Posterior cingulate gyrus (tissue), 11 donors: ENCODE measurements at regions not wholly inside any gene's neighbourhood (a gene's known extent, or its start where the extent isn't known, plus 50 kb on each side); places are given as distances from the start of the nearest gene placed in this dataset.

ENCODE experiments used
- DNase-seq, 10 donors: peaks; one replicate each; pipeline versions ENCODE4 v3.0.0 to v3.0.0-alpha.2; 2020 to 2021; ENCODE audit warnings: mixed read lengths in 3 of 10
- intact Hi-C: fragments of 100-400 bp; cut with DNase I; formaldehyde crosslinking; loops from one replicate; pipeline ENCODE4 v1.15.1; 2023

GRCh38 chr12:115078334-115078733 lies 394.4 kb upstream of the TBX3 start:
- DNase-seq = no peak
- intact Hi-C loops = no loop called here

- intact Hi-C loops = no loop called here
- DNase-seq = no peak
Observed at GRCh38 chr12:115075552-115076170, 391.7 kb upstream of the TBX3 start.

DNA sequence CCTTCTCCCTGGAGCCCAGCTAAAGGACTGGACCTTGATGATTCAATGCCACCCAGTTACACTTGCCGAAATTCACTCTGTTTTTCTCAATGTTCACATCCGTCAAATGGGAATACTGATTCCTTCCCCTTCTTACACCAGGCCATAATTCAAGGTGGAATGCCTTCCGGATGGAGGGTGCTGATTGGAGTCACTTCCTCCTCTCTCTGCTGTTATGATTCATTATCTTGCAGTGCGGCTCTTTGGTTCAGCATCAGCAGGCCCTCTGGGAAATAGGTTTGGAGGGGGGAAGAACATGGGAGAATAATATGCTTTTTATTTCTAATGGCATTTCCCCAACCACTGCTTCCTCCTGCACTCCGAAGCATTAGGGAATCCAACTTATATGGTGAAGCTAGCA lies 390.6 kb upstream of the TBX3 start:
- intact Hi-C loops = no loop called here
- DNase-seq = no peak

DNA sequence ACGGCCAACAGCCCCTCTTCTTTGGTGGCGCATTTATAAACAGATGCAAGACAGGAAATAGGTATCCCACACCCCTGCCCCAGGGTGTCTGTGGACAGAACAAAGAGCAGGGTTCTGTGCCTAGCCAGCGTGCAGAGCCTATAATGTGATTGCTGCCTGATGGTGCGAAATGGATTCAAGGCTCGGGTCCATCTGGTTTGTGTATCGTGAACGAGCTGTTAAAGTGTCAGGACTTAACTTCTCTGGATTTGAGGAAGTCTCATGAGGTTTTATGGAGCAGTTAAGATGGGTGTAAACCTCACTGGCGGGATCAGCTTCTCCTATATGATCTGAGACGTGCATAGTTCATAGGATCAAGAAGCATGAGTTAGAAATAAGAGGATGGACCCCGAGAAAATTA lies 388.7 kb upstream of the TBX3 start:
- no peak for DNase-seq

GRCh38 chr12:115070313-115070712 lies 386.3 kb upstream of the TBX3 start:
- no peak for DNase-seq
- intact Hi-C loops = no loop called here

More for the DNA sequence above, 388.7 kb upstream of the TBX3 start:
- intact Hi-C loops = no loop called here

DNA sequence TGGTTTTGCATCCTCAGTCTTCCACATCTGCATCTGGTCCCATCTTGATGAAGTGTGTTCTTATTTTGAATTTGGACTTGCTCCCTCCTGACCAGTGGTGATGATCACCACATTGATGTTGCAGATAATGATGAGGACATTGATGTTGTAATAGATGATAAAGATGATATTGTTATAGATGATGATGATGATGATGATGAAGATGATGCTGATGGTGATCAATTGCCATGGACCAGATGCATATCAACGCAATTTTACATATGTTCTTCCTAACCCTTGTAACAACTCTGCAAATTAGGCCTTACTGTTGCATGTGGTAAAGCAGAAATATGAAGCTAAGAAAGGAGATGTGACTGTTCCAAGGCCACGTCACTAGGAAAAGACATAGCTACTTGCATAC lies 380.3 kb upstream of the TBX3 start:
- intact Hi-C loops = no loop called here
- no peak for DNase-seq

- intact Hi-C loops = no loop called here
- no peak for DNase-seq
Observed at GRCh38 chr12:115062741-115063140, 378.8 kb upstream of the TBX3 start.

DNA sequence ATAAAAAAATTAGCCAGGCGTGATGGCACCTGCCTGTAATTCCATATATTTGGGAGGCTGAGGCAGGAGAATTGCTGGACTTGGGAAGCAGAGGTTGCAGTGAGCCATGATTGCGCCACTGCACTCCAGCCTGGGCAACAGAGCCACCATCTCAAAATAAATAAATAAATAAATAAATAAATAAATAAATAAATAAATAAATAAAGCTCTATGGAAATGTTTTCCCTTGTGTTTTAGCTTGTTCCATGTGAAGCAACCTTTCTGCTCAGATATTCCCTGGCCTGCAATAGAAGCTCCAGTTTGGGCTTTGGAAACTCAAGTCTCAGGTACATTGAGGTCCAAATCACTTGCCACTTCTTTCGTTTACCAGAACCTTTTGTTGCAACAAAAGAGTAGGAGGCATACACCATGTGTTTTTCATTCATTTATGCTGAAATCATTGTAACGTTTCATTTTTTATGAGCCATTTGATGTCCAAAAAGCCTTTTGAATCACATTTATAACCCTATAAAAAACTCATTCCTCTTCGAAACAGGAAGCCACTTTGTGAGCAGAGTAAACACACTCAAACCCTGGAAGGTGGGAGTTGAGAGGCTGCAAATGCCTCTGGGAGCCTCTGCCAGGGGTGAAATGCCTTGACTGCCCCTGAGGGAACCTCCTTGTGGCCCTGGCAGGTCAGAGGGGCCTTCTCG lies 376.6 kb upstream of the TBX3 start:
- intact Hi-C loops = no loop called here
- no peak for DNase-seq

DNA sequence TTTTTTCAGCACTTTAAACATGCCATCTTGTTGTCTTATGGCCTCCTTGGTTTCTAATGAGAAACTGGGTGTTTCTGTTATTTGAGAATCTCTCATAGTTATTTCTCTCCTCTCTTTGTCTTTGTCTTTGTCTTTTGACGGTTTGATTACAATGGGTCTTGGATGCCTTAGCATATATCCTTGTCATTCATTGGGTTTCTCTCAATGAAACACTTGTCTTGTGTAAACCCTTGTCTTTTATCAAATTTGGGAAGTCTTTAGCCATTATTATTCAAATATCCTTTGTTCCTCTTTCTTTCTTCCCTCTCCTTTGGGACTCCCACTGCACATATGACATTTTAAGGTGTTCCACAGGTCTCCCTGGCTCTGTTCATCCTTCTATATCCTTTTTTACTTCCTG lies 373.5 kb upstream of the TBX3 start:
- no peak for DNase-seq
- intact Hi-C loops = no loop called here

DNA sequence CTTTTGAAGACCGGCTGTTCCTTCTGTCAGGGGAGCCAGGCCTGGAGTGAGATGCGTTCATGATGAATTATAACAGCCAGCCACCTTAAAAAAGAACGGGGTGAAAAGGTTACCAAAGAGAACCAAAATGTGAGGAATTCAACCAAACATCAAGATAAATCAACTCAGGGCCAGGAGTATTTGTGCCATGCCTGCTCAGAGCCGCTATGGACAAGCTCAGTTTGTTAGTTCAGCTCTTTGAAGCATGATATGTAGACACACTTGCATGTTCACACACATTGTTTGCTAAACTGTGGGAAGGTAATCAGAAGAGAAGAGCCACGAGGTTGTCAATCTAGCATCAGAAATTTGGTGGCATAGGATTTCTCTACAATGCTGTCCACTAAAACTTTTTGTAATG lies 367.4 kb upstream of the TBX3 start:
- intact Hi-C loops = no loop called here
- no peak for DNase-seq

GRCh38 chr12:115049614-115050013 lies 365.6 kb upstream of the TBX3 start:
- no peak for DNase-seq

DNA sequence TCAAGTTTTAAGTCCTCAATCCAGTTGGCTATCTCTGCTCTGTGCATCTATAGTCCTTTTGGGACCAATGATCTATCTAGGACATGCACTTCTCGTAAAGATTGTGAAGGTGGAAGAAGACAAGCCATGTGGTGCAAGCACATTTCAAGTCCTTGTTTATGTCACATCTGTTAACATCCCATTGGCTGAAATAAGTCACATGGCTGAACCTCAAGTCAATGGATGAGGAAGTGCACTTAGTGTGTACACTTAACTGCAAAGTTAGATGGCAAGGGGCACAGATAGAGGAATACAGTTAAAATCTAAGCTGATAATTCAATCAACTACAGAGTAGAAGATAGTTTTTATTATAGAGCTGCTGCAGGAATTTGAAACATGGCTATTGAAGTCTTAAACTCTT lies 362.8 kb upstream of the TBX3 start:
- intact Hi-C loops = no loop called here
- DNase-seq = no peak

More at GRCh38 chr12:115049614-115050013, 365.6 kb upstream of the TBX3 start:
- intact Hi-C loops = no loop called here

DNA sequence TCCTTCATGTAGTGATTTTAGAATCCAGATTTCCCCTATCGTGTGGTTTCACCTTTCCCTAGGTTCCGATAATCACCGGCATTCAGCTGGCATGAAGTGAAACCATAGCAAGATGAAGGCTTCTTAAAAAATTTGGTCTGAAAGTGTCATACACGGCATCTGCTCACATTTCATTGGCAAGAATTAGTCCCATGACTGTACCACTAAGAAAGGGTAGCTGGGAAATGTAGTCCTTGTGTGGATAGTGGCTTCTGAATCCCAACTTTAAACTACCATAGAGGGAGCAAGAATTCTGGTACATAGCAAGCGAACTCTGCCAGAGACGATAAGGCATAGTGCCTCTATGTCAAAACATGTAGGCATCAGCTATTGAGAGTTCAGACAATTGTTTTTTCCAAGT lies 360.1 kb upstream of the TBX3 start:
- no peak for DNase-seq
- intact Hi-C loops = no loop called here

DNA sequence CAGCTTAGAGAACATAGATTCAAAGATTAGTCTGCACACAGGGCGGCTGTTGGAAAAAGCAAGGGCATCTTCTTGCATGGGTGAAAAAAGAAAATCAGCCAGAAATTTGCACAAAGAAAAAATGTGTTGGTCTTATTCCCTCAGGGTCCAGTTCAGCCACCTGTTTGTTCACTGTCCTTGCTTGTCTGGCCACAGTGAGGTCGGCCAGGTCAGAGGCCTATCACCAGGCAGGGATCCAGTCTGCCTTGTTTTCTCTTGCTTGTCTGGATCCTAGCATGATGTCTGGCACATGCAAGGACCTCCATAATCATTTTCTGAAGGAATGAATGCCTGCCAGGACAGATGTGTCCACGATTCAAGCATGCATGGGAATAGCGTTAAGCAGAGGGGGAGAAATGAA lies 359.1 kb upstream of the TBX3 start:
- intact Hi-C loops = no loop called here
- DNase-seq = no peak

GRCh38 chr12:115042341-115042740 lies 358.4 kb upstream of the TBX3 start:
- intact Hi-C loops = no loop called here

GRCh38 chr12:115037830-115038229 lies 353.9 kb upstream of the TBX3 start:
- intact Hi-C loops = no loop called here
- no peak for DNase-seq

More at GRCh38 chr12:115042341-115042740, 358.4 kb upstream of the TBX3 start:
- no peak for DNase-seq

DNA sequence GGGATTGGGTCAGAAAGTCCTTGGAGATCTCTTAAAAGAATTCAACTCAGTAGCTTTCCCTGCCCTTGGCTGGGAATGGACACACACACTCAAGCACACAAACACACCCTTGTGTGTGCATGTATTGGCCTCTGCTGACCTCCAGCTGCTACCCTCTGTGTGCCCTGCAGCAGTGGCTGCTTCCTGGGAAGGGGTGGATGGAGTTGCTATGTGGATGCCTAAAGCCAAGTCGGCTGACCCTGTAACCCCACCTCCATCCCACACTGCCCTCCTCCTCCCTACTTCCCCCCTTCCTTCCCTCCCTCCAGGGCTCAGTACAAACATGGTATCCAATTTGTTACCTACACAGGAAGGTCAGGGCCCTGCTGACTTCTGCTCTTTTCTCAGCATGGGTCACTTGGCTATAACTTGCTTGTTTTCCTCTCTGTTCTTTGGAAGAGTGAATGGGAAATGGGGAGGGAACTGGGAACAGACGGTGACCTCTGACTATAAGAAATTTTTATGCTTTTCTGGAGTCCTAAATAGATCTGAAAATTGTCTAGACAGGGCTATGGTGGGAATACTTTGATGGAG lies 351.6 kb upstream of the TBX3 start:
- intact Hi-C loops = no loop called here
- DNase-seq = peak in 1 of 10 donors; percentile 11

DNA sequence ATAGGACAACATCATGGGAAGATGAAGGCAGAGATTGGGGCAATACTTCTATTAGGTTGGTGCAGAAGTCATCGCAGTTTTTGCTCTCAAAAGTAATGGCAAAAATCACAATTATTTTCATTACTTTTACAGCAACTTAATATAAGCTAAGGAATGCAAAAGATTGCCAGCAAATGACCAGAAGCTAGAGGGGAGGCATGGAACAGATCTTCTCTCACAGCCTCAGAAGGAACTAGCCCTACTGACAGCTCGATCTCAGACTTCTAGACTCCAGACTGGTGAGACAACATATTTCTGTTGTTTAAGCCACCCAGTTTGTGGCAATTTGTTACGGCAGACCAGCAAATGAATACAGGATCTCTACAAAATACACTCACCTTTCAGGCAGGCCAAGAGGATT lies 348.5 kb upstream of the TBX3 start:
- DNase-seq = no peak
- intact Hi-C loops = no loop called here

GRCh38 chr12:115030017-115030416 lies 346.0 kb upstream of the TBX3 start:
- intact Hi-C loops = no loop called here
- DNase-seq = no peak

- intact Hi-C loops = no loop called here
Observed at GRCh38 chr12:115024531-115024930, 340.6 kb upstream of the TBX3 start.

DNA sequence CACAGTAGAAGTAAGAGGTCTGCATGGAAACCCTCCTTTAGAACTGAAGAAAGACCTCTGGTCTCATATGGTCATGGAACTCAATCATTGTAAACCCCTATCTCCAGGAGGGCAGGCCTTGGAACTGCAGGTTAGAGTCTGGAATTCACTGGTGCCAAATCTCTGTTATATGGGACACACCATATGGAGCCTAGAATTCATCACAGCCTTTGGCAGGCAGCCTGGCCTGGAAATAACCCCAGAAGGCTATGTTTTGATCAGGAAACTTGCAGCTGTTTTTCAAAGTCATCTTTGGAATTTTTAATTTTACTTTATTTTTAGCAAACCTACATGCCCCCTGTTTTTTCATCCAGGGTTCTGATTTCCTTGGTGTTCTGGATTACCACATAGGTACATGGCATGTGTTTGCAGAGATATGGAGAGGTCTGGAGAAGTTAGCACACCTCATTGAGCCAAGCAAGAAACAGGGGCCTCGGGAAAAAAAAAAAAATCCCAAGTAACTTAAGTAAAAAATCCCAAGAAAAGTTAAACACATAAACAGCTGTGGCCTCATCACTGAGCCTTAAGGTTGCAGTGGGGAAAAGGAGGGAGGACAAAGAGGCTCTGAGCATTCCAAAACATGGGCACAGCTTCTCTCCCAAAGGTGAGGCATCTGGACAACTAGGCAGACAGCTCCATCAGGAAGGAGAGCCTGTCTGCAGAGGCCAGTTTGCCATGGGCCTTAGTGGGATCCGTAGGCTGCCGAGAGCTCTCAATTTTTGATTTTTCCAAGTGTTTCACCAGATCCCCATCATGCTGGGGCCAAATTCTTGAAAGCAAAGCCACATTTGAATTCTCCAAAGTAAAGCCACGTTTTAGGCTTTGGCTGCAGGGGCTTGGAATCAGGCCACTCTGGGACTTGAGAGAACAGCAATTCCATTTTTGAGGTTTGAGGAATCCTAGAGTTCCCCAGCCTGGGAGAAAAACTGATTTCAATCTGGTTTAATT lies 339.6 kb upstream of the TBX3 start:
- intact Hi-C loops = no loop called here
- peak in 6 of 10 donors; percentile 11 to 81 (median 18) for DNase-seq

More at GRCh38 chr12:115024531-115024930, 340.6 kb upstream of the TBX3 start:
- no peak for DNase-seq
